GM12873 (cell line): ENCODE measurements at regions not wholly inside any gene's neighbourhood (a gene's known extent, or its start where the extent isn't known, plus 50 kb on each side); places are given as distances from the start of the nearest gene placed in this dataset.

Experiments
- TF ChIP-seq, protein P1 (sequence below): IDR thresholded peaks from 2 replicates; pipeline ENCODE4 v1.5.1; 2012; ENCODE audit warnings: low read depth, mild to moderate bottlenecking, moderate library complexity, low read length, control low read depth; ENCODE audit not compliant: insufficient read depth; ENCODE audit errors: missing control alignments

DNA sequence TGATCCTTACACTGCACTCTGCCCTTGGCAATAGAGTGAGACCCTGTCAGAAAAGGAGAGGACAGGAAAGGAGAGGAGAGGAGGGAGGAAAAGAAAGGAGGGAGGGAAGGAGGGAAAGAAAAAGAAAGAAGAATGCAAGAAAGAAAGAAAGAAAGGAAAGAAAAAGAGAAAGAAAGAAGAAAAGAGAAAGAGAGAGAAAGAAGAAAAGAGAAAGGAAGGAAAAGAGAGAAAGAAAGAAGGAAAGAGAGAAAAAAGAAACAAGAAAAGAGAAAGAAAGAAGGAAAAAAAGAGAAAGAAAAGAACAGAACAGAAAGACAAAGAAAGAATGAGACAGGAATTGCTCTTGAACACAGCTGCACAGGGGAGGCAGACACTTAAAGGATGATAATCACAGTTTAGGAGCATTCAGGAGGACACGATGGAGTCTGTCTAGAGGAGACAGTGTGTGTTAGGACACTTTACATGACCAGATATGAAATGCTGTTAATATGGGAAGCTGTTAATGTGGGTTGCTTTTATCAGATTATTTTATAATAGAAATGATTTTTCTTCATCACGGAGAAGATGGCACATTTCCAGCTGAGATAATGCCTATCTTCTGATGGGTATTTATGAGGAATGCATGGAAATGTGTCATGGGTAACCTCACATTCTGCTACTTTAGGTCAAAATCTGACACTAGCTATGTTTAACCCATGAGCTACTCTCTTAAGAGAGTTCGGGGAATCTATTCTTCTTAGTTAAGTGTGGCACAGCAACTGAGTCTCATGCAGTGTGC lies 160.5 kb downstream of the BAMBI start:
- TF ChIP-seq, protein P1, sequence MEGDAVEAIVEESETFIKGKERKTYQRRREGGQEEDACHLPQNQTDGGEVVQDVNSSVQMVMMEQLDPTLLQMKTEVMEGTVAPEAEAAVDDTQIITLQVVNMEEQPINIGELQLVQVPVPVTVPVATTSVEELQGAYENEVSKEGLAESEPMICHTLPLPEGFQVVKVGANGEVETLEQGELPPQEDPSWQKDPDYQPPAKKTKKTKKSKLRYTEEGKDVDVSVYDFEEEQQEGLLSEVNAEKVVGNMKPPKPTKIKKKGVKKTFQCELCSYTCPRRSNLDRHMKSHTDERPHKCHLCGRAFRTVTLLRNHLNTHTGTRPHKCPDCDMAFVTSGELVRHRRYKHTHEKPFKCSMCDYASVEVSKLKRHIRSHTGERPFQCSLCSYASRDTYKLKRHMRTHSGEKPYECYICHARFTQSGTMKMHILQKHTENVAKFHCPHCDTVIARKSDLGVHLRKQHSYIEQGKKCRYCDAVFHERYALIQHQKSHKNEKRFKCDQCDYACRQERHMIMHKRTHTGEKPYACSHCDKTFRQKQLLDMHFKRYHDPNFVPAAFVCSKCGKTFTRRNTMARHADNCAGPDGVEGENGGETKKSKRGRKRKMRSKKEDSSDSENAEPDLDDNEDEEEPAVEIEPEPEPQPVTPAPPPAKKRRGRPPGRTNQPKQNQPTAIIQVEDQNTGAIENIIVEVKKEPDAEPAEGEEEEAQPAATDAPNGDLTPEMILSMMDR = no peak

GRCh38 chr10:28838908-28839307 lies 161.6 kb downstream of the BAMBI start:
- TF ChIP-seq, protein P1 = no peak

- TF ChIP-seq, protein P1 = no peak
These were observed 162.3 kb downstream of the BAMBI start for GRCh38 chr10:28839600-28840007.

DNA sequence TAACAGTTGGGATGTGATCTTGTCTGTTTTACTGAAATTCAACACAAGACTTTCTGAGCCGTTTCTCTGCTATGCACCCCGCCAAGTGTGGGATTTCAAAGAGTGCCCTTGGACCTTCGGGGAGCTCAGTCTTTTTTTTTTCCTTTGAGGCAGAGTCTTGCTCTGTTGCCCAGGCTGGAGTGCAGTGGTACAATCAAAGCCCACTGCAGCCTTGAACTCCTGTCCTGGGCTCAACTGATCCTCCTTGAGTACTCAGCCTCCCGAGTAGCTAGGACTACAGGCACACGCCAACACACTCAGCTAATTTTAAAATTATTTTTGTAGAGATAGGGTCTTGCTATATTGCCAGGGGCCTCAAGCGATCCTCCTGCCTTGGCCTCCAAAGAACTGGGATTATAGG lies 162.9 kb downstream of the BAMBI start:
- TF ChIP-seq, protein P1 = no peak

GRCh38 chr10:28840971-28841370 lies 163.7 kb downstream of the BAMBI start:
- TF ChIP-seq, protein P1 = no peak

DNA sequence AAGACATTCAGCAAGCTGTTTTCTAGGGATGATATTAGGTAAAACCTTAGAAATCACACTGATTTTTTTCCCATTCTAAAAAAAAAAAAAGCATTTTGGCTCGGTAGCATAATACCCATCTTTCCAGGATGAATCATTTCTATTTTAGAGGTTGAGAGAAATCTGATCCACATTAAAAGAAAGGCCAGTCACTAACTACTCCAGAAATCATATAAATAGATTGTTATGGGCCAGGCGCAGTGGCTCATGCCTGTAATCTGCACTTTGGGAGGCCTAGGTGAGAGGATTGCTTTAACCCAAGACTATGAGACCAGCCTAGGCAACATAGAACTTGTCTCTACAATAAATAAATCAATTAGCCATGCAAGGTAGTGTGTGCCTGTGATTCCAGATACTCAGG lies 164.3 kb downstream of the BAMBI start:
- TF ChIP-seq, protein P1 = no peak

- TF ChIP-seq, protein P1 = no peak
These were observed 165.0 kb downstream of the BAMBI start for GRCh38 chr10:28842321-28842720.
